AG04449 (cell line): ENCODE measurements at regions not wholly inside any gene's neighbourhood (a gene's known extent, or its start where the extent isn't known, plus 50 kb on each side); places are given as distances from the start of the nearest gene placed in this dataset.

Source experiments
- CTCF ChIA-PET: fragments of 350-600 bp; formaldehyde crosslinking; extraction: SDS; loops from one replicate; lab custom pipeline; 2021; ENCODE audit warnings: antibody characterized with exemption; lab: Yijun Ruan, JAX
- POLR2A ChIA-PET: fragments of 400-600, 350-600 bp; formaldehyde crosslinking; extraction: SDS; loops from one replicate; lab custom pipeline; 2020; ENCODE audit warnings: antibody characterized with exemption, inconsistent platforms; lab: Yijun Ruan, JAX
- DNase-seq: peaks from one replicate; pipeline ENCODE4 v3.0.0-alpha.2; 2010; ENCODE audit warnings: low read depth, low spot score
- H3K4me3 ChIP-seq: 2 replicates; pipeline ENCODE4 v1.5.1; 2011; ENCODE audit warnings: low read depth, mild to moderate bottlenecking, control low read depth, low read length
- TF ChIP-seq, protein P1 (sequence below): IDR thresholded peaks from one replicate; pipeline ENCODE4 v1.5.1; 2011; ENCODE audit warnings: mild to moderate bottlenecking, moderate library complexity, low read length, control low read depth, inconsistent platforms; ENCODE audit not compliant: insufficient read depth; ENCODE audit errors: missing control alignments

DNA sequence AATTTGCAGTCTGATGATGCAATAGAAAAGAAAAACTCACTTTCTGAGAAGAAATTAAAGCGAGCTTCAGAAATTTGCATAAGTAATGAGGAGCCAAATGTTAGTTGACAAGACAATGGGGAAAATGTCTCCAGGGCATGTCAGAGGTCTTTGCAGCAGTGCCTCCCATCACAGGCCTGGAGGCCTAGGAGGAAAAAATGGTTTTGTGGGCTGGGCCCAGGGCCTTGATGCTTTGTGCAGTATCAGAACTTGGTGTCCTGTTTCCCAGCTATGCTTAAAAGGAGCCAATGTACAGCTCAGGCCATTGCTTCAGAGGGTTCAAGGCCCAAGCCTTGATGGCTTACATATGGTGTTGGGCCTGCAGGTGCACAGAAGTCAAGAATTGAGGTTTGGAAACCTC is 298.4 kb downstream of the SMARCA2 start:
- ChIA-PET POLR2A (no interaction called here), CTCF (no interaction called here)
- TF ChIP-seq, protein P1, sequence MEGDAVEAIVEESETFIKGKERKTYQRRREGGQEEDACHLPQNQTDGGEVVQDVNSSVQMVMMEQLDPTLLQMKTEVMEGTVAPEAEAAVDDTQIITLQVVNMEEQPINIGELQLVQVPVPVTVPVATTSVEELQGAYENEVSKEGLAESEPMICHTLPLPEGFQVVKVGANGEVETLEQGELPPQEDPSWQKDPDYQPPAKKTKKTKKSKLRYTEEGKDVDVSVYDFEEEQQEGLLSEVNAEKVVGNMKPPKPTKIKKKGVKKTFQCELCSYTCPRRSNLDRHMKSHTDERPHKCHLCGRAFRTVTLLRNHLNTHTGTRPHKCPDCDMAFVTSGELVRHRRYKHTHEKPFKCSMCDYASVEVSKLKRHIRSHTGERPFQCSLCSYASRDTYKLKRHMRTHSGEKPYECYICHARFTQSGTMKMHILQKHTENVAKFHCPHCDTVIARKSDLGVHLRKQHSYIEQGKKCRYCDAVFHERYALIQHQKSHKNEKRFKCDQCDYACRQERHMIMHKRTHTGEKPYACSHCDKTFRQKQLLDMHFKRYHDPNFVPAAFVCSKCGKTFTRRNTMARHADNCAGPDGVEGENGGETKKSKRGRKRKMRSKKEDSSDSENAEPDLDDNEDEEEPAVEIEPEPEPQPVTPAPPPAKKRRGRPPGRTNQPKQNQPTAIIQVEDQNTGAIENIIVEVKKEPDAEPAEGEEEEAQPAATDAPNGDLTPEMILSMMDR: no peak
- H3K4me3 ChIP-seq: no peak overlapping the region
- DNase-seq: no peak

- ChIA-PET POLR2A (no interaction called here), CTCF (no interaction called here)
- TF ChIP-seq, protein P1: no peak
- H3K4me3 ChIP-seq: no peak overlapping the region
- no peak for DNase-seq
Measured at GRCh38 chr9:2317591-2317990, 302.4 kb downstream of the SMARCA2 start.

DNA sequence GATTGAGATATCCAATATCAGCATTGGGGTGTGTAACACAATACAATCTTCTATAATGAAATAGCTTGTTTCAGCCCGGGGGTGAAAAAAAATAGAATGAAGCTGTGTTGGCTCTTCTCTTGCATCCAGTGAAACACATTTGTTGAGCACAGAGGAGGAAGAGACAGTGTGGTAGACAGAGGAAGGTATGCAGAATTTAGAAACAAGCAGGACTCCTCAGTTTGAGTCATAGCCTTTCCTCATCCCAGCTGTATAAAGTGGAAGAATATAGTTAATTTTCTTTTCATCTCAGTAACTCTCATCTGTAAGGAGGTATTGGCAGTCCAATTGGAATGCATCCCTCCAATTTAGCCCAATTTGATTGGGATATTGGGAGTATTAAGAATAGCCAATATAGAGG is 302.2 kb upstream of the VLDLR start:
- ChIA-PET POLR2A (no interaction called here), CTCF (no interaction called here)
- TF ChIP-seq, protein P1: no peak
- H3K4me3 ChIP-seq: no peak overlapping the region
- no peak for DNase-seq

GRCh38 chr9:2320114-2320513 is 301.5 kb upstream of the VLDLR start:
- ChIA-PET CTCF (interaction anchor here (1.3 kb wide), 1 partner anchor 37 kb away, joined by 3 read pairs; no protein-coding TSS in a partner anchor), POLR2A (no interaction called here)
- TF ChIP-seq, protein P1: no peak
- no peak overlapping the region for H3K4me3 ChIP-seq
- no peak for DNase-seq

DNA sequence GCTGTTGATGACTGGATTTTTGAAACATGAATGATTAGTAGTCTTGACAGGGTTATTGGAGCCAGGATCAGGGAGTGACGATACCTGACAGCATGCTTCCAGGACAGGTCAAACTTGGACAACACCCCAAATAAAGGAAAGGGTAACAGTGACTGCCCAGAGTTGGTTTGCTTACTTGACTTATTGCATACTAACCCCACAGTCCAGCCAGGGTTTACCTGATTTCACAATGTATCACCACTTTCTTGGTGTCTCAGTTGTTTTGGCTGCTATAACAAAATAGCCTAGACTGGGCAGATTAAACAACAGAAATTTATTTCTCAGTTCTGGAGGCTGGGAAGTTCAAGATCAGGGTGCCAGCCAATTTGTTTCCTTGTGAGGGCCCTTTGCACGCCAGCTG is 301.0 kb upstream of the VLDLR start:
- TF ChIP-seq, protein P1: no peak
- CTCF ChIA-PET: interaction anchor here (1.3 kb wide), 1 partner anchor 37 kb away, joined by 3 read pairs; no protein-coding TSS in a partner anchor
- POLR2A ChIA-PET: no interaction called here
- no peak for DNase-seq
- no peak overlapping the region for H3K4me3 ChIP-seq

- CTCF ChIA-PET: no interaction called here
- POLR2A ChIA-PET: no interaction called here
- no peak overlapping the region for H3K4me3 ChIP-seq
- TF ChIP-seq, protein P1: no peak
- no peak for DNase-seq
Measured at GRCh38 chr9:2321523-2322148, 300.0 kb upstream of the VLDLR start.
